ENCODE measurements at regions not wholly inside any gene's neighbourhood (a gene's known extent, or its start where the extent isn't known, plus 50 kb on each side); places are given as distances from the start of the nearest gene placed in this dataset.

- no peak overlapping the region for H3K9ac ChIP-seq (ENCODE audit: low read length)
- no peak overlapping the region for H3K27ac ChIP-seq (ENCODE audit: low read depth, low read length)
- no peak for TF ChIP-seq CTCF (IDR thresholded peaks at IDR 0.05; ENCODE audit: insufficient read depth, low read length, poor library complexity, severe bottlenecking)
- TF ChIP-seq EZH2phosphoT487 (conservative IDR thresholded peaks at IDR 0.05; ENCODE audit: low read length) = no peak
- H3K9me3 ChIP-seq (ENCODE audit: insufficient read depth, low read length) = no peaks in the 10 kb centered on the region
- no peak overlapping the region for H2AFZ ChIP-seq (ENCODE audit: low read depth, low read length, severe bottlenecking)
- H3F3A ChIP-seq (ENCODE audit: insufficient read depth) = no peaks in the 10 kb centered on the region
- no peaks in the 10 kb centered on the region for H4K20me1 ChIP-seq (ENCODE audit: low read depth, low read length)
- no peak overlapping the region for H3K4me2 ChIP-seq (ENCODE audit: low read depth, low read length, poor library complexity, severe bottlenecking)
- H3K36me3 ChIP-seq (ENCODE audit: low read length) = no peaks in the 10 kb centered on the region
- H3K79me2 ChIP-seq (ENCODE audit: insufficient read depth, low read length) = no peaks in the 10 kb centered on the region
- H3K4me3 ChIP-seq (ENCODE audit: insufficient read depth, low read length, poor library complexity, severe bottlenecking) = no peak overlapping the region
- H3K27me3 ChIP-seq (ENCODE audit: low read length) = no peaks in the 10 kb centered on the region
- H3K9me2 ChIP-seq (replicated peaks; ENCODE audit: insufficient read depth, low read length) = no peaks in the 10 kb centered on the region
Observed at GRCh38 chr15:88992912-88993376, 79.8 kb upstream of the MFGE8 start.

GRCh38 chr15:88993662-88994061 lies 80.5 kb upstream of the MFGE8 start:
- H3K9ac ChIP-seq (ENCODE audit: low read length) = no peak overlapping the region
- H4K20me1 ChIP-seq (ENCODE audit: low read depth, low read length) = no peaks in the 10 kb centered on the region
- H3K79me2 ChIP-seq (ENCODE audit: insufficient read depth, low read length) = no peaks in the 10 kb centered on the region
- no peak overlapping the region for H2AFZ ChIP-seq (ENCODE audit: low read depth, low read length, severe bottlenecking)
- no peak overlapping the region for H3K27ac ChIP-seq (ENCODE audit: low read depth, low read length)
- no peaks in the 10 kb centered on the region for H3K9me2 ChIP-seq (replicated peaks; ENCODE audit: insufficient read depth, low read length)
- no peak for TF ChIP-seq CTCF (IDR thresholded peaks at IDR 0.05; ENCODE audit: insufficient read depth, low read length, poor library complexity, severe bottlenecking)
- no peak for TF ChIP-seq EZH2phosphoT487 (conservative IDR thresholded peaks at IDR 0.05; ENCODE audit: low read length)
- H3K4me2 ChIP-seq (ENCODE audit: low read depth, low read length, poor library complexity, severe bottlenecking) = no peak overlapping the region
- H3K9me3 ChIP-seq (ENCODE audit: insufficient read depth, low read length) = no peaks in the 10 kb centered on the region
- H3F3A ChIP-seq (ENCODE audit: insufficient read depth) = no peaks in the 10 kb centered on the region
- no peaks in the 10 kb centered on the region for H3K27me3 ChIP-seq (ENCODE audit: low read length)
- H3K4me3 ChIP-seq (ENCODE audit: insufficient read depth, low read length, poor library complexity, severe bottlenecking) = no peak overlapping the region
- no peaks in the 10 kb centered on the region for H3K36me3 ChIP-seq (ENCODE audit: low read length)

GRCh38 chr15:88994286-88994685 lies 81.1 kb upstream of the MFGE8 start:
- no peaks in the 10 kb centered on the region for H3K36me3 ChIP-seq (ENCODE audit: low read length)
- H3K27ac ChIP-seq (ENCODE audit: low read depth, low read length) = no peak overlapping the region
- no peak overlapping the region for H2AFZ ChIP-seq (ENCODE audit: low read depth, low read length, severe bottlenecking)
- no peak overlapping the region for H3K9ac ChIP-seq (ENCODE audit: low read length)
- no peaks in the 10 kb centered on the region for H3K9me3 ChIP-seq (ENCODE audit: insufficient read depth, low read length)
- no peaks in the 10 kb centered on the region for H3K27me3 ChIP-seq (ENCODE audit: low read length)
- TF ChIP-seq EZH2phosphoT487 (conservative IDR thresholded peaks at IDR 0.05; ENCODE audit: low read length) (no peak), CTCF (IDR thresholded peaks at IDR 0.05; ENCODE audit: insufficient read depth, low read length, poor library complexity, severe bottlenecking) (no peak)
- no peaks in the 10 kb centered on the region for H3K79me2 ChIP-seq (ENCODE audit: insufficient read depth, low read length)
- no peak overlapping the region for H3K4me2 ChIP-seq (ENCODE audit: low read depth, low read length, poor library complexity, severe bottlenecking)
- H3K4me3 ChIP-seq (ENCODE audit: insufficient read depth, low read length, poor library complexity, severe bottlenecking) = no peak overlapping the region
- no peaks in the 10 kb centered on the region for H3F3A ChIP-seq (ENCODE audit: insufficient read depth)
- H4K20me1 ChIP-seq (ENCODE audit: low read depth, low read length) = no peaks in the 10 kb centered on the region
- H3K9me2 ChIP-seq (replicated peaks; ENCODE audit: insufficient read depth, low read length) = no peaks in the 10 kb centered on the region
